NCI-H1694 (cell line): ENCODE measurements at regions not wholly inside any gene's neighbourhood (a gene's known extent, or its start where the extent isn't known, plus 50 kb on each side); places are given as distances from the start of the nearest gene placed in this dataset.
"Not testable (repeated sequence)": the region's sequence is repeated elsewhere in the genome, so short reads cannot be mapped to it uniquely, and the experiment has no call there.

Experiments used
- DNase-seq: peaks from one replicate; lab custom pipeline; 2025; lab: John Stamatoyannopoulos, UW

- DNase-seq = not testable (repeated sequence)
Measured at GRCh38 chr7:149995369-149996026, 121.7 kb downstream of the ATP6V0E2 start.

GRCh38 chr7:150000780-150001599 lies 127.2 kb downstream of the ATP6V0E2 start:
- DNase-seq = not testable (repeated sequence)

GRCh38 chr7:150003304-150003810 lies 129.6 kb downstream of the ATP6V0E2 start:
- no peak for DNase-seq

- DNase-seq = not testable (repeated sequence)
Measured at GRCh38 chr7:150003973-150004372, 130.2 kb downstream of the ATP6V0E2 start.

- DNase-seq = not testable (repeated sequence)
Measured at GRCh38 chr7:150004843-150005242, 131.1 kb downstream of the ATP6V0E2 start.

GRCh38 chr7:150009620-150010303 lies 136.0 kb downstream of the ATP6V0E2 start:
- DNase-seq = not testable (repeated sequence)

- not testable (repeated sequence) for DNase-seq
Measured at GRCh38 chr7:150016651-150017189, 143.0 kb downstream of the ATP6V0E2 start.

- DNase-seq = not testable (repeated sequence)
Measured at GRCh38 chr7:150020210-150020609, 146.4 kb downstream of the ATP6V0E2 start.

- DNase-seq = not testable (repeated sequence)
Measured at GRCh38 chr7:150024550-150025490, 151.1 kb downstream of the ATP6V0E2 start.

- DNase-seq = not testable (repeated sequence)
Measured at GRCh38 chr7:150025802-150026201, 152.0 kb downstream of the ATP6V0E2 start.

- DNase-seq = not testable (repeated sequence)
Measured at GRCh38 chr7:150028344-150029012, 154.7 kb downstream of the ATP6V0E2 start.

- not testable (repeated sequence) for DNase-seq
Measured at GRCh38 chr7:150029013-150029389, 155.2 kb downstream of the ATP6V0E2 start.

GRCh38 chr7:150031733-150032132 lies 158.0 kb downstream of the ATP6V0E2 start:
- DNase-seq = not testable (repeated sequence)

GRCh38 chr7:150033711-150034110 lies 159.9 kb downstream of the ATP6V0E2 start:
- not testable (repeated sequence) for DNase-seq

- DNase-seq = not testable (repeated sequence)
Measured at GRCh38 chr7:150035769-150036168, 162.0 kb downstream of the ATP6V0E2 start.

- DNase-seq = not testable (repeated sequence)
Measured at GRCh38 chr7:150039061-150039460, 165.3 kb downstream of the ATP6V0E2 start.

- not testable (repeated sequence) for DNase-seq
Measured at GRCh38 chr7:150042281-150042680, 168.5 kb downstream of the ATP6V0E2 start.

GRCh38 chr7:150044771-150045170 lies 171.0 kb downstream of the ATP6V0E2 start:
- DNase-seq = not testable (repeated sequence)

GRCh38 chr7:150045596-150045995 lies 171.8 kb downstream of the ATP6V0E2 start:
- not testable (repeated sequence) for DNase-seq
